ENCODE measurements at regions not wholly inside any gene's neighbourhood (a gene's known extent, or its start where the extent isn't known, plus 50 kb on each side); places are given as distances from the start of the nearest gene placed in this dataset.

- Histone ChIP-seq H3K36me3 (ENCODE audit: low read length) (no peaks in the 10 kb centered on the region), H4K20me1 (ENCODE audit: low read depth, low read length) (no peaks in the 10 kb centered on the region), H3K9me2 (replicated peaks; ENCODE audit: insufficient read depth, low read length) (no peaks in the 10 kb centered on the region), H3F3A (ENCODE audit: insufficient read depth) (no peaks in the 10 kb centered on the region), H3K4me3 (ENCODE audit: insufficient read depth, low read length, poor library complexity, severe bottlenecking) (no peak overlapping the region), H3K9ac (ENCODE audit: low read length) (no peak overlapping the region), H3K4me2 (ENCODE audit: low read depth, low read length, poor library complexity, severe bottlenecking) (no peak overlapping the region), H3K9me3 (ENCODE audit: insufficient read depth, low read length) (no peaks in the 10 kb centered on the region), H2AFZ (ENCODE audit: low read depth, low read length, severe bottlenecking) (no peak overlapping the region), H3K79me2 (ENCODE audit: insufficient read depth, low read length) (no peaks in the 10 kb centered on the region), H3K27ac (ENCODE audit: low read depth, low read length) (no peak overlapping the region), H3K27me3 (ENCODE audit: low read length) (no peaks in the 10 kb centered on the region)
- TF ChIP-seq EZH2phosphoT487 (conservative IDR thresholded peaks at IDR 0.05; ENCODE audit: low read length) (no peak), CTCF (IDR thresholded peaks at IDR 0.05; ENCODE audit: insufficient read depth, low read length, poor library complexity, severe bottlenecking) (no peak)
These were observed 111.0 kb downstream of the MRPL14 start for GRCh38 chr6:44016131-44016870.

GRCh38 chr6:44012078-44012493, 115.2 kb downstream of the MRPL14 start:
- peaks cover 2% of the 10 kb centered on the region; the same call in 1 of the 2 replicates for H3K27me3 ChIP-seq (ENCODE audit: low read length)
- no peaks in the 10 kb centered on the region for H4K20me1 ChIP-seq (ENCODE audit: low read depth, low read length)
- no peaks in the 10 kb centered on the region for H3F3A ChIP-seq (ENCODE audit: insufficient read depth)
- no peak overlapping the region for H2AFZ ChIP-seq (ENCODE audit: low read depth, low read length, severe bottlenecking)
- no peak overlapping the region for H3K9ac ChIP-seq (ENCODE audit: low read length)
- H3K9me3 ChIP-seq (ENCODE audit: insufficient read depth, low read length), result no peaks in the 10 kb centered on the region
- H3K4me2 ChIP-seq (ENCODE audit: low read depth, low read length, poor library complexity, severe bottlenecking), result no peak overlapping the region
- H3K79me2 ChIP-seq (ENCODE audit: insufficient read depth, low read length), result no peaks in the 10 kb centered on the region
- no peaks in the 10 kb centered on the region for H3K36me3 ChIP-seq (ENCODE audit: low read length)
- no peaks in the 10 kb centered on the region for H3K9me2 ChIP-seq (replicated peaks; ENCODE audit: insufficient read depth, low read length)
- no peak overlapping the region for H3K27ac ChIP-seq (ENCODE audit: low read depth, low read length)
- no peak for TF ChIP-seq EZH2phosphoT487 (conservative IDR thresholded peaks at IDR 0.05; ENCODE audit: low read length)
- TF ChIP-seq CTCF (IDR thresholded peaks at IDR 0.05; ENCODE audit: insufficient read depth, low read length, poor library complexity, severe bottlenecking), result no peak
- H3K4me3 ChIP-seq (ENCODE audit: insufficient read depth, low read length, poor library complexity, severe bottlenecking), result no peak overlapping the region

GRCh38 chr6:44011350-44011920, 115.8 kb downstream of the MRPL14 start:
- Histone ChIP-seq H3K36me3 (ENCODE audit: low read length) (no peaks in the 10 kb centered on the region), H3K4me2 (ENCODE audit: low read depth, low read length, poor library complexity, severe bottlenecking) (no peak overlapping the region), H3K9ac (ENCODE audit: low read length) (no peak overlapping the region), H2AFZ (ENCODE audit: low read depth, low read length, severe bottlenecking) (no peak overlapping the region), H3K27ac (ENCODE audit: low read depth, low read length) (no peak overlapping the region), H3K4me3 (ENCODE audit: insufficient read depth, low read length, poor library complexity, severe bottlenecking) (no peak overlapping the region), H3K27me3 (ENCODE audit: low read length) (peaks cover 2% of the 10 kb centered on the region; the same call in 1 of the 2 replicates), H3F3A (ENCODE audit: insufficient read depth) (no peaks in the 10 kb centered on the region), H4K20me1 (ENCODE audit: low read depth, low read length) (no peaks in the 10 kb centered on the region), H3K9me2 (replicated peaks; ENCODE audit: insufficient read depth, low read length) (no peaks in the 10 kb centered on the region), H3K9me3 (ENCODE audit: insufficient read depth, low read length) (no peaks in the 10 kb centered on the region), H3K79me2 (ENCODE audit: insufficient read depth, low read length) (no peaks in the 10 kb centered on the region)
- TF ChIP-seq CTCF (IDR thresholded peaks at IDR 0.05; ENCODE audit: insufficient read depth, low read length, poor library complexity, severe bottlenecking) (no peak), EZH2phosphoT487 (conservative IDR thresholded peaks at IDR 0.05; ENCODE audit: low read length) (no peak)

All from SU-DHL-6 (cell line).